Germinal center (tissue), 1 donor: ENCODE measurements at regions not wholly inside any gene's neighbourhood (a gene's known extent, or its start where the extent isn't known, plus 50 kb on each side); places are given as distances from the start of the nearest gene placed in this dataset.
"Not testable (repeated sequence)": the region's sequence is repeated elsewhere in the genome, so short reads cannot be mapped to it uniquely, and the experiment has no call there.

Experiments used
- DNase-seq: peaks from one replicate; pipeline ENCODE4 v3.0.0; 2012; ENCODE audit warnings: mixed read lengths, low spot score

DNA sequence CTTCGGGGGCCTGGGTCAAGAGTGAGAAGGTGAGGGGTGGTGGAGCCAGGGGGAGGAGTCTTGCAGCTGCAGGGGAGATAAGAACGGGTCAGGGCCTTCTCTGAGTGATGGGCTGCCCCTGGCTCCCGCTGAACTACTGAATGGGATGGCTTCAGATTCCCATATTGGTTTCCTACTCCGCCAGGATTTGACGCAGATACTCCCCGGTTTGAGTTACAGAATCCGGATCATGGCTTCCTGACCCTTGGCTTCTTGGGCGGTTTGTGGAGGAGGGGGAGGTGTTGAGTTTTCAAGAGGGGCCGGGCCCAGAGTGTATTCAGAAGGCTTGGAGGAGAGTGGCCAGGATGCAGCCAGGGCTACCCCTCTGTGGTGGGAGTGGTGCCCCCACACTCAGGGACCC, 119.9 kb upstream of the ATP2B2 start:
- no peak for DNase-seq

DNA sequence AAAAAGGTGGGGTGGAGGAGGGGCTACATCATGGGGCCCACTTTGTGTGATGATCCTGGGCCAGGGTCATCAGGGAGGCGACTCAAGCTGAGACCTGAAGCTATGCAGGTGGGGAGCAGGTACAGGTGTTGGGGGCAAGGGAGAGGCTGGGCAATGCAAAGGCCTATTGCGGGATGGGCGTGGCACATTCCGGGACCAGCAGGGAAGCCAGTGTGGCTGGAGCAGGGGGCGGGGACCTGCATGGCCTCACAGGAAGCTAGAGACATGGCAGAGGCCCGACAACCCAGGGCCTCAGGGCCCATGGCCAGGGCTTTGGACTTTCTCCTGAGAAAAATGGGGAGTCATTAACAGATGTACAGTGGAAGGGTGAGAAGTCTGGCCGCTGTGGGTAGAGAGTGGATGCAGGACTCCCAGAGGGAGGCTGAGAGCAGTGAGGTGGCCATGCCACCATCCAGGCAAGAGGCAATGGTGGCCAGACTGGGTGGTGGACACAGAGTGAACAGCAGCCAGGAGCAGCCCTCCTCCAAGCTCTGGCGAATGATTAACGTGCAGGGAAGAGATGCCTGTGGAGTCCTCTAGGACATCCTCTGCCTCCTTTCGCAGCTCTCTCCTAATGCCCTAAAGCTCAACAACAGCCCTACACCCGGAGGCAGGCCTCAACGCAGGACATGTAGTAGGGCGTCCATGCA, 122.6 kb upstream of the ATP2B2 start:
- no peak for DNase-seq

DNA sequence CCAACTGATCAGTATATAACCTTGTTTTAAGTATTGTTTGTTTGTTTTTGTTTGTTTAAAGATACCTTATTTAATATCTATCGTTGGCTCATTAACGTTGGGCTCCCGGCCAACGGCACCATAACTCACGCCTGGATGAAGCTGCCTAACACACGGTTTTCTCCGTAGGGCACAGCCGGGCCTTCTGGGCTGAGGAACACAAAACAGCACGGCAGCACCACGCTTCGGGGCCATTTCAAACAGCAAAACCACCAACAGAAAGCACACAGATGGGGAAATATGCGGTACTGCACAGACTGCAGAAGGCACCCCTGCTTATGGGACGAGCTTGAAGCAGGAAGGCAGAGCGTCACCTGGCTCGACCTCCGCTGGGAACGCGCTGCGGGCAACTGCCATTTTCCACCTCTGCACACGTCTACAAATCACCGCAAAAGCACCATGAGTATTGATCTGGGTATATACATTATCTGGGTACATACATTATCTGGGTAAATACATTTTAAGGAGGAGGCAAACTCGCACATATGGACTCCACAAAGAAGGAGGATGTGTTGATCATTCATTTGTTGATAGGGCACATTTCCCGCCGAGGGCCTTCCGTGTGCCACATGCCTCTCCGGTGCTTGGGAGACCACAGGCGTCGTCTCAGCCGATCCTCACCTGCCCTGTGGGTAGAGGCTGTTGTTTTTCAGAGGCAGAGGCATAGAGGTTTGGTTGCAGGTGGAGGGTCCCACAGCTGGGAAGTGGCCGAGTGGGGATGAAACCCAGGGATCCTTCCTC, 123.7 kb upstream of the ATP2B2 start:
- DNase-seq: no peak

DNA sequence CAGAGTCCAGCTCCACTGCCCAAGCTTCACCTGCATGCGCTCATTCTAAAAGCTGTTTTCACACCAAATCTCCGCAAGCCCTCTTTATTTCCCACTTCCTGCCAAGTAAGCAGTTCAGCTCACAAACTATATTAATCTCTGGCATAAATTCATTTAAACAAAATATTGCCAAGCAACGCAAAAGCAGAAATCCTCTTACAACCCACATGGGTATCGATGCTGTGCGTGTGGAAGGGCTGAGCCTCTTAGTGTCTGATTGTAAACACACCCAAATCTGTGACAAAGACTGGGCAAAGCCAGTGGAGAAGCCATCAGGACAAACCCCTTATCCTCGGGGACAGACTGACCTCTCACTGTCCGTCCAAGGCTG, 124.3 kb upstream of the ATP2B2 start:
- no peak for DNase-seq

DNA sequence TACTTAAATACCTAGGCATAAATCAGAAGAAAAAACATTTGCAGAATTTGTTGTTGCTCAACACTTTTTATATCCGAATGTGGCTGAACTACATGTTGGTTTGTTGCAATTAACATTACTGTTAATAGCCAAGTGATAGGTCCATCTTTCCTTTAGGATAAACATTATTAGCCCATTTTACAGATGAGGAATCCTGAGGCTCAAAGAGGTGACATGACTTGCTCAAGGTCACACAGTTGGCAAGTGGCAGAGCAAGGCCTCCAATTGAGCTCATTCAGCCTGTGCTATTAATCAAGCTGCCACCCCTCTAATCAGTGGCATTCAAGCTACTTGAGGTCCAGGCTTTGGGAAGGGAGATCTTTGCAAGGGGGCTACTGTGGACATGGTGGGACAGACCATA, 125.8 kb upstream of the ATP2B2 start:
- DNase-seq: no peak

DNA sequence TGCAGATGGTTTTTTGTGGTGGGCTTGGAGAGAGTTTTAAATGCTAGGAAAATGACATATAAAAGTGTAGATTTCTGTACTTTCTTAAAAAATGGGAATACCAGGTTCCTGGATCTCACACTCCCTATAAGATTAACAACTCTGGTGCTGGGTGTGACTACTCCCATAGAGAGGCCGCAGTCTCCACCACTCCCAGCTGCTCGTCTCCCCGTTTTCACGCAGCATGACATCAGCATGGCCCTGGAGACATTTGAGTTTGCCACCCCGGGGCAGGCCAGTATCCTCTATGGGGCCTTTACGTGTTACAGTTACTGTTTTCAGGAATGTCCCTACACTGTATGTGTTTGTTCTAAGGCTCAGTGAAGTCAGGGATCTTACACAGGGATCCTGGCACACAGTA, 126.7 kb upstream of the ATP2B2 start:
- no peak for DNase-seq

DNA sequence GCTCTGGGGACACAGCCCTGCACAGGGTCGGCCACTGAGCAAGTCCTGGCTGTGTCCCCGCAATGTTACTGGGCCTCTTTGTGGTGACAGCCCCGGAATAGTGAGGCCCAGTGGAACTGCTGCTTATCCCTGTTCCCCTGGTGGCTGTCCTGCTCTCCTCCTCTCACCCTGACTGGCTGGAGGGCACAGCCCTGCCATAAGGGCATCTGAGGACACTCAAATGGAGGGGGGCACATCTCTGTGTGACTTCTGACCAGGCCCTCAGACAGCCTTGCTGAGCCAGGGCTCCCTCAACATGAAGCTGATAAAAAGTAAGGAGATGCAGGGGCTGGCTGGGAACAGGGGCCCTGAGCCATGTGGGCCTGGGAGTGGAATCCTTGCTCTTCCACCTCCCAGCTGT, 127.4 kb upstream of the ATP2B2 start:
- no peak for DNase-seq

DNA sequence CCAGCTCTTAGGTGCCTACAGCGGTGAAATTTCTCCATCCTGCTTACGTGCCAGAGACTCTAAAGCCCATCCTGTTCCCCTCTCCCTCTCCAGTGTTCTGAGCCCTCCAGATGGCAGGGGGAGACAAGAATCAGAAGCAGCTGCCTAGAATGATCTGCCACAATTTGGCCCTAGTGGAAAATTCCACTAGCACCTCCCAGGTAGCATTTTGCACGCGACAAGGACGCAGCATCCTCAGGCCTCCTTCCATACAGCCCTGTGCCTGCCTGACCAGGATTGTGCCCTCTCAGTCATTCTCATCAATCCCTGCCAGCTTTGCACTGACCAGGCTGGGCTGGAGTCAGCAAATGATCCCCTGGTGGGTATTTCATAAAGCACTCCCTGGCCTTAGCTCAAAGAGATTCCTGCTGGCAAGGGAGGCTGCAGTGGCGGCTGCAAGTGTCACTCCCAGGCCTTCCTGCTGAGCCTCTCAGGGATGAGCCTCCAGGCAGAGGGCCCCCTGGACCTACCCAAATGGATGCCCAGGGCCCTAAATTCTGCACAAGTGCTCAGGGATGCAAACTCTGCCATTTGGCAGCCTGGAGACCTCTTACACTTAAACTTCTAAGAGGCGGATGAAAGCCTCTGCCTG, 130.2 kb upstream of the ATP2B2 start:
- no peak for DNase-seq

DNA sequence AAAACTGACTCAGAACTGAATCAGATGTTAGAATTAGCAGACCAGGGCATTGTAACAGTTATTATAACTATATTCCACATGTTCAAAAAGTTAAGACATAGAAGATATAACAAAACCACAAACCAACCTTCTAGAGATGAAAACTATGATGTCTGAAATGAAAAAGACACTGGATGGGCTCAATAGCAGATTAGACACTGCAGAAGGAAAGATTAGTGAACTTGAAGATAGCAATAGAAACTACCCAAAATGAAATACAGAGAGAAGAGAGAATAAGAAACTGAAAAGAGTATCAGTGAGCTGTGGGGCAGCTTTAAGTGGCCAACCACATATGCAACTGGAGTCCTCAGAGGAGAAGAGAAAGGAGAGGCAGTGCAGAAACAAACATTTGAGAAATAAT, 132.0 kb upstream of the ATP2B2 start:
- DNase-seq: no peak

DNA sequence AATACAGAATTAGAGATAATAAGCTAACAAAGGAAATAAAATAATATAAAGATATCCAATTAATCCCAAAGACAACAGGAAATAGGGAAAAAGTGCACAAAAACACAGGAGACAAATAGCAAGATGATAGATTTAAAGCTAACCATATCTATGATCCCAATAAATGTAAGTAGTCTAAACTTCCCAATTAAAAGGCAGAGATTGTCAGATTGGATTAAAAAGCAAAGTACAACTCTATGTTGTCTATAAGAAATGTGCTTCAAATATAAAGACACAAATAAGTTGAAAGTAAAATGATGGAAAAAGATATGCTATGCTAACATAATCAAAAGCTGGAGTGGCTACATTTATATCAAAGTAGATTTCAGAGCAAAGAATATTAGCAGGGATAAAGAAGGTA, 133.1 kb upstream of the ATP2B2 start:
- no peak for DNase-seq

DNA sequence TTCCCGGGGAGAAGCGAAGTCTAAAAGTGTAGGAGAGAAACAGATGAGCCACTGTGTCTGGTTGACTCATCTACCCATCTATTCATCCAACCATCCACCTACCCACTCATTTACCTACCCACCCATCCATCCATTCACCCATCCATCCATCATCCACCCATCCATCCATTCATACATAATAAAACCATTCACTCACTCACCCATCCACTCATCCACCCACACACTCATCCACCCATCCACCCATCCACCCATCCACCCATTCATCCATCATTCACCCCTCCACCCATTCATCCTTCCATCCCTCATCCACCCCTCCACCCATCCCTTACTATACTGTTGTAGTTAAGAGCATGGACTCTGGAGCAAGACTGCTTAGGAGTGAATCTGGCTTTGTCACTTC, 136.4 kb upstream of the ATP2B2 start:
- no peak for DNase-seq

DNA sequence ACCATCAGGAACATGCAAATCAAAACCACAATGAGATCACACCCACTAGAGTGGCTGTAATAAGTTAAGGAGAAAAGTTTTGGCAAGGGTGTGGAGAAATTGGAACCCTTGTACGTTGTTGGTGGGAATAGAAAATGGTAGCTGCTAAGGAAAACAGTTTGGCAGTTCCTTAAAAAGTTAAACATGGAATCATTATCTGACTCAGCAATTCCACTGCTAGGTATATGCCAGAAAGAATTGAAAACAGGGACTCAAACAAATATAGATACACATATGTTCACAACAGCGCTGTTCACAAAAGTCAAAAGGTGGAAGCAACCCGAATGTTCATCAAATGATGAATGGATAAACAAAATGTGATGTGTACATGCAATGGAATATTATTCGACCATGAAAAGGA, 138.8 kb upstream of the ATP2B2 start:
- no peak for DNase-seq

DNA sequence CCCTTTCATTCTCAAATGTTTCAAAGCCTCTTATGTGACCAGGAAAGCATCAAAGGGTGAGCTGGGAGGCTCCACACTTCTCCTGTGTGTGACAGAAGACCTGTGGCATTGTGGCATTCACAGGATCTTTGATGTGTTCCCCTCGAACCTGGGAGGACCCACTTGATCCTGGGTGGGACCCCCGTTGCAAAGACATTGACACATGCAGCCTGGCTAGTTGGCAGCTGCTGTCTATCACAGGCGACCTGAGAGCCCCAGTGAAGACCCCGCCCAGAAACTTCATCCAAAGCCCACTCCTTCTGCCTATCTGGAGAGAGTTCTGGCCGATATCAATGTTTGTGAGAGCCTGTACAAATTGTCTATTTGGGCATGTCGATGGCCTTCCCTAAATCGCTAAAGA, 140.4 kb upstream of the ATP2B2 start:
- DNase-seq: no peak

DNA sequence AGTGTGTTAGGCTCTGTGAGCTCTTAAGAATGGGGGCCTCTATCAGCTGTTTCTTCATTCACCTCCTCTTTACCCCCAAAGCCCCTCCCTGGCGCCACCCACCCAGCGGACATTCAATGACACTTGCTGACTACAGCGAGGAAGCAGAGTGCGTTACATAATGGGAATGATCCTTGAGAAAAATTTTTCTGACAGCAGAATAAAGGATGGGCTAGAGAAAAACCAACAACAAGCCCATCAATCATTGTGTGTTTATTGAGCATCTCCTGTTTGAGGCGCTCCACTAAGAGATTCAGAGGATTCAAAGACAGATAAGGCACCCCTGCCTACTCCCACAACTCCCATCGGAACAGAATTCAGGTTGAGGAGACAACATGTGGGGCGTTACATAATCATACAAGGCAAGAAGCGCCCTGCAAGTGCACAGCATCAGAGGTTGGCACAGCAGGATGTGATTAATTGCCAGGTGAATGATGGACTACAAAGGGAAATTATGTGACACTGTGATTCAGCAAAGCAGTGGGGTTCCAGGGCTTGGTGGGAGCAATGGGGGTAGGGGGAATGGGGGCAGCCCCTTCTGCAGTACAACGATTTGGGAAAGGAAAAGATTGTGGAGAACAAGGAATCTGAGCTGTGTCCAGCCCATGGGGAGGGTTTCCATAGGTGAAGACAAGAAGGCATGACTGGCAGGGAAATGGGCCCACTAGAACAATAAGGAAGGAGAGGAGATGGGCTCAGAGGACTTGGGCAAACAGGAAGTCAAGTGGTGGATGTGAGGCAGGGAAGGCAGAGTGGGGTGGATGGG, 141.3 kb upstream of the ATP2B2 start:
- no peak for DNase-seq

DNA sequence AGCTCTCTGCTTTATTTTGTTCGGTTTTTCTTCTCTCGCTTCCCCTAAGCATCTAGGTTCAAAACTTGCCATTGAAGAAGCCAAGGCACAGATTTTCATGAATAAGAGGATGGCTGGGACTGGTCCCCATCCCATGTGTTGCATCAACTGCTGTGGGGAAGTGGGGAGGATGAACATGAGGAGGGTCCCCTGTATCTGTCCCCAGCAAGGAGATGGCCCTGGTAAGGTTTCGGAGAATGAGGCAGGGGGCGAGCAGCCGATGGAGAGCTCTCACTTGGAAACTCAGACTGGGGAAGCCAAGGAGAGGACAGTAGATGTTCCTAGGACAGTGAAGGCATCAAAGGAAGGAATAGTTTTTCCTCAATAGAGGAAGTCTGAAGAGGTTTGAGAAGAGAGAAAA, 142.0 kb upstream of the ATP2B2 start:
- DNase-seq: no peak

DNA sequence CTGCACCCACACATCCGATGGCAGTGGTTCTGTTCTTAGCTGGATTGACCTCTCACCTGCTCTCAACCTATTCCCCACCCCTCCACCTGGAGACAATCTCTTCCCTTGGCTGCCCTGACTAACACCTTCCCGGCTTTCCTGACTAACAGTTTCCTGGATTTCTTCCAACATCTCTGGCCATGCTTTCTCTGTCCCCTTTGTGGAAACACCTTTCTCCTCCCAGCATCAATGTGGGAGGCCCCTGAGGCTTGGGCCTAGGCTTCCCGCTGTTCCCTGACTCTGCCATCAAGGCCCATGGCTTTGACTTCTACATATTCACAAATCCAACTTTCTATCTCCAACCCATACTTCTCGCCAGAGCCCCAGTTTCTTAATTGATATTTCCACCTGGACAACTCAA, 142.8 kb upstream of the ATP2B2 start:
- no peak for DNase-seq

DNA sequence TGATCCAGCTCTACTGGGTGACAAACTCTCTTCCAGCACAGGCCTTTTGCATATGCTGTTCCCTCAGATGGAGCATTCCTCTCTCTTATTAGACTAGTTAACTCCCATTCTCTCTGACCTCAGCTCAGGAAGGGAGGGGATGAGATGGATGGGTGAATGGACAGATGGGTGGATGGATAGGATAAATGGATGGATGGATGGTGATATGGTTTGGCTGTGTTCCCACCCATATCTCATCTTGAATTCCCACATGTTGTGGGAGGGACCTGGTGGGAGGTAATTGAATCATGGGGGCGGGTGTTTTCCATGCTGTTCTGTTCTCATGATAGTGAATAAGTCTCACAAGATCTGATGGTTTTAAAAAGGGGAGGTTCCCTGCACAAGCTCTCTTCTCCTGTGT, 144.1 kb upstream of the ATP2B2 start:
- DNase-seq: not testable (repeated sequence)

DNA sequence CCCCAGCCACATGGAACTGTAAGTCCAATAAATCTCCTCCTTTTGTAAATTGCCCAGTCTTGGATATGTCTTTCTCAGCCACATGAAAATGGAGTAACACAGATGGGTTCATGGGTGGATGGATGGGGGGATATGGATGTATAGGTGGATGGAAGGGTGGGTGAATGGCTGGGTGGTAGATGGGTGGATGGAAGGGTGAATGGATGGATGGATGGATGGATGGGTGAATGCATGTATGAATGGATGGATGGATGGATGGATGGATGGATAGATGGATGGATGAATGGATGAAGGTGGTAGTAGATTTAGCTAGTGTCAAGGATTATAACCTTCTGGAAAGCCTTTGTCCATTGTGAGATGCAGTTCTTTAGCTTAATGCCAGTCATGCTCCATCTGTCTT, 146.1 kb upstream of the ATP2B2 start:
- DNase-seq: no peak

DNA sequence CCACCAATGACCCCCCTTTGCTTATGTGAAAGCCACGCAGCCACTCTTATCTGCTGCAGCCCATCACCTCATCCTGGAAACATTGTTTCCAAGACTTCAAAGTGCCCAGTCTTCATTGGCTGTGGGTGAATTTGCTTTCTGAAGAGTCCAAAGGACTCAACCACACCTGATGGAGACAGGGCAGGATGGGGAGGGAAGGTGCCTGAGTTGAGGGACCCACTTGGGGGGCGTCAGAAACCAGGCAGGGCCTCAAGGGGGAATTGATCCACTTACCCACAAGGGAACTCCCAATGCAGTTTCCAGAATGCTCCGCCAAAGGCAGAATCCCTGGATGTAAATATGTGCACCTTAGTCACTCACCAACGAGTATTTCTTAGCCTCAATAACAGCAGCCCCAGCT, 147.9 kb upstream of the ATP2B2 start:
- no peak for DNase-seq

DNA sequence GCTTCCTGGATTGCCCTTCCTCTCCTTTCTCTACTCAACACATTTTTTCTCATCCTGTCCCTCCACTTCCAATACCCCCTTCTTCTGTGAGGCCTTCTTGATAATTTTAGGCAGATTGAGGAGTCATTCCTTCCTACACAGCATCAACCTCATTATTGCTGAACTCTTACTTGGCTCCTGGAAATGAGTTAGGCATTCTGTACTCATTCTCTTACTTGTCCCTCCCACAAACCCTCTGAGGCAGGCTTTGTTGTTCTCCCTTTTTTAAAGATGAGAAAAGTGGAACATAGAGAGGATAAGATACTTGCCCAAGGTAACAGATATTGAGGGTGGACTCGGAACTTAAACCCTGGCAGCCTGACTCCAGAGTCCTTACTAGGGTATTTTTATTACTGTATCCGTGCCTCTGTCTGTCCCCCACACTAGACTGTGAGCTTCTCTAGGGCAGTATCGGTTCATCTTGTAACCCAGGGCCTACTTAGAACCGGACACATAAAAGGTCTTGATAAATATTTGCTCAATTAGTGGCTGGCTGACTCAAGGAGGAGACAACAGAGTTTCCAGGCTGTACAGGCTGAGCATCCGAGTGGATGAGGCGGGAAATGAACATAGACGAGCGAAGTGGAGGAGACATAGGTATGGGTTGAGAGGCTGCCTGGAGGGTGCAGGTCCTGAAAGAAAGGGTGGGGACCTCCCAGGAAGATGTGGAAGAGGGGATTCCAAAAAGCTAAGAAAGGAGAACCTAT, 148.7 kb upstream of the ATP2B2 start:
- DNase-seq: no peak

DNA sequence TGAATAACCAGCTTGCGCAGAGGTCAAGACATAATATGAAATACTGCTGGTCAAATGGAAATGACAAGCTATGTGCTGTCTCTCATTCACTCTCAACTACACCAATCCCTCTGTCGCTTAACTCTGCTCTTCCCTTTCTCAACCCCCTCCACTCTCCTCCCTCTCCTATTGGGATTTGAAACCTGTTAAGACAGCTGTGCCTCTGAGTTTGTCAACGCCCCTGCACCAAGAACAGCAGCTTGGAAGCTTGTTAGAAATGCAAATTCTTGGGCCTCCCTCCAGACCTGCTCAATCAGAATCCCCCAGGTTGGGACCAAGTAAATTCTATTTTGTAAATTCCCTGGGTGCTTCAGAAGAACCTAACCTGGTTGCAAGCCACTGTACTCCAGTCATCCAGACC, 149.7 kb upstream of the ATP2B2 start:
- DNase-seq: no peak

DNA sequence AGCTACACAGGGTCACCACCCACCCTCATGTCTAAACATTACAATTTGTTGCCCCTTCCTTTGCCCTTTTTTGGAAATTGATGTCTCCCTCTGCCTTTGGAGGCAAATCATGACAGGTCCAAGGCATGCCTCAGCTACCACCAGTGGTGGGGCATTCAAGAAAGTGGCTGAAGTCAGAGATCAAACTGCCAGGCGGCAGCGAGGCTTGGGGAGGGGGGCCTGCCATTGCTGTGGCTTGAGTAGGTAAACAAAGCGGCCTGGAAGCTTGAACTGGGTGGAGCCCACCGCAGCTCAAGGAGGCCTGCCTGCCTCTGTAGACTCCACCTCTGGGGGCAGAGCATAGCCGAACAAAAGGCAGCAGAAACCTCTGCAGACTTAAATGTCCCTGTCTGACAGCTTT, 152.0 kb upstream of the ATP2B2 start:
- DNase-seq: not testable (repeated sequence)
